ENCODE measurements at regions not wholly inside any gene's neighbourhood (a gene's known extent, or its start where the extent isn't known, plus 50 kb on each side); places are given as distances from the start of the nearest gene placed in this dataset.

DNA sequence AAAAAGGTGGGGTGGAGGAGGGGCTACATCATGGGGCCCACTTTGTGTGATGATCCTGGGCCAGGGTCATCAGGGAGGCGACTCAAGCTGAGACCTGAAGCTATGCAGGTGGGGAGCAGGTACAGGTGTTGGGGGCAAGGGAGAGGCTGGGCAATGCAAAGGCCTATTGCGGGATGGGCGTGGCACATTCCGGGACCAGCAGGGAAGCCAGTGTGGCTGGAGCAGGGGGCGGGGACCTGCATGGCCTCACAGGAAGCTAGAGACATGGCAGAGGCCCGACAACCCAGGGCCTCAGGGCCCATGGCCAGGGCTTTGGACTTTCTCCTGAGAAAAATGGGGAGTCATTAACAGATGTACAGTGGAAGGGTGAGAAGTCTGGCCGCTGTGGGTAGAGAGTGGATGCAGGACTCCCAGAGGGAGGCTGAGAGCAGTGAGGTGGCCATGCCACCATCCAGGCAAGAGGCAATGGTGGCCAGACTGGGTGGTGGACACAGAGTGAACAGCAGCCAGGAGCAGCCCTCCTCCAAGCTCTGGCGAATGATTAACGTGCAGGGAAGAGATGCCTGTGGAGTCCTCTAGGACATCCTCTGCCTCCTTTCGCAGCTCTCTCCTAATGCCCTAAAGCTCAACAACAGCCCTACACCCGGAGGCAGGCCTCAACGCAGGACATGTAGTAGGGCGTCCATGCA lies 122.6 kb upstream of the ATP2B2 start:
- TF ChIP-seq SMAD4 (CRISPR knock-in tag; IDR thresholded peaks at IDR 0.05) (no peak), GABPB1 (CRISPR knock-in tag; IDR thresholded peaks at IDR 0.05) (no peak), NFE2L1 (CRISPR knock-in tag; IDR thresholded peaks at IDR 0.05) (no peak), JUN (CRISPR knock-in tag; IDR thresholded peaks at IDR 0.05) (no peak), ETV6 (CRISPR knock-in tag; IDR thresholded peaks at IDR 0.05) (no peak), NR2C2 (CRISPR knock-in tag; IDR thresholded peaks at IDR 0.05) (no peak)
- TF ChIP-seq, protein P1, sequence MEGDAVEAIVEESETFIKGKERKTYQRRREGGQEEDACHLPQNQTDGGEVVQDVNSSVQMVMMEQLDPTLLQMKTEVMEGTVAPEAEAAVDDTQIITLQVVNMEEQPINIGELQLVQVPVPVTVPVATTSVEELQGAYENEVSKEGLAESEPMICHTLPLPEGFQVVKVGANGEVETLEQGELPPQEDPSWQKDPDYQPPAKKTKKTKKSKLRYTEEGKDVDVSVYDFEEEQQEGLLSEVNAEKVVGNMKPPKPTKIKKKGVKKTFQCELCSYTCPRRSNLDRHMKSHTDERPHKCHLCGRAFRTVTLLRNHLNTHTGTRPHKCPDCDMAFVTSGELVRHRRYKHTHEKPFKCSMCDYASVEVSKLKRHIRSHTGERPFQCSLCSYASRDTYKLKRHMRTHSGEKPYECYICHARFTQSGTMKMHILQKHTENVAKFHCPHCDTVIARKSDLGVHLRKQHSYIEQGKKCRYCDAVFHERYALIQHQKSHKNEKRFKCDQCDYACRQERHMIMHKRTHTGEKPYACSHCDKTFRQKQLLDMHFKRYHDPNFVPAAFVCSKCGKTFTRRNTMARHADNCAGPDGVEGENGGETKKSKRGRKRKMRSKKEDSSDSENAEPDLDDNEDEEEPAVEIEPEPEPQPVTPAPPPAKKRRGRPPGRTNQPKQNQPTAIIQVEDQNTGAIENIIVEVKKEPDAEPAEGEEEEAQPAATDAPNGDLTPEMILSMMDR (IDR thresholded peaks at IDR 0.05), result no peak
- TF ChIP-seq, protein P2, sequence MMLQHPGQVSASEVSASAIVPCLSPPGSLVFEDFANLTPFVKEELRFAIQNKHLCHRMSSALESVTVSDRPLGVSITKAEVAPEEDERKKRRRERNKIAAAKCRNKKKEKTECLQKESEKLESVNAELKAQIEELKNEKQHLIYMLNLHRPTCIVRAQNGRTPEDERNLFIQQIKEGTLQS (CRISPR knock-in tag; conservative IDR thresholded peaks at IDR 0.05), result no peak
- TF ChIP-seq, protein P3, sequence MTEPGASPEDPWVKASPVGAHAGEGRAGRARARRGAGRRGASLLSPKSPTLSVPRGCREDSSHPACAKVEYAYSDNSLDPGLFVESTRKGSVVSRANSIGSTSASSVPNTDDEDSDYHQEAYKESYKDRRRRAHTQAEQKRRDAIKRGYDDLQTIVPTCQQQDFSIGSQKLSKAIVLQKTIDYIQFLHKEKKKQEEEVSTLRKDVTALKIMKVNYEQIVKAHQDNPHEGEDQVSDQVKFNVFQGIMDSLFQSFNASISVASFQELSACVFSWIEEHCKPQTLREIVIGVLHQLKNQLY (CRISPR knock-in tag; IDR thresholded peaks at IDR 0.05), result no peak
- TF ChIP-seq, protein P4, sequence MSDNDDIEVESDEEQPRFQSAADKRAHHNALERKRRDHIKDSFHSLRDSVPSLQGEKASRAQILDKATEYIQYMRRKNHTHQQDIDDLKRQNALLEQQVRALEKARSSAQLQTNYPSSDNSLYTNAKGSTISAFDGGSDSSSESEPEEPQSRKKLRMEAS (CRISPR knock-in tag; IDR thresholded peaks at IDR 0.05), result 0 out of 2 replicates have a peak, but pooled peaks have one; percentile 20
- TF ChIP-seq, protein P5, sequence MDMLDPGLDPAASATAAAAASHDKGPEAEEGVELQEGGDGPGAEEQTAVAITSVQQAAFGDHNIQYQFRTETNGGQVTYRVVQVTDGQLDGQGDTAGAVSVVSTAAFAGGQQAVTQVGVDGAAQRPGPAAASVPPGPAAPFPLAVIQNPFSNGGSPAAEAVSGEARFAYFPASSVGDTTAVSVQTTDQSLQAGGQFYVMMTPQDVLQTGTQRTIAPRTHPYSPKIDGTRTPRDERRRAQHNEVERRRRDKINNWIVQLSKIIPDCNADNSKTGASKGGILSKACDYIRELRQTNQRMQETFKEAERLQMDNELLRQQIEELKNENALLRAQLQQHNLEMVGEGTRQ (CRISPR knock-in tag; IDR thresholded peaks at IDR 0.05), result no peak
